ENCODE measurements at regions not wholly inside any gene's neighbourhood (a gene's known extent, or its start where the extent isn't known, plus 50 kb on each side); places are given as distances from the start of the nearest gene placed in this dataset.

DNA sequence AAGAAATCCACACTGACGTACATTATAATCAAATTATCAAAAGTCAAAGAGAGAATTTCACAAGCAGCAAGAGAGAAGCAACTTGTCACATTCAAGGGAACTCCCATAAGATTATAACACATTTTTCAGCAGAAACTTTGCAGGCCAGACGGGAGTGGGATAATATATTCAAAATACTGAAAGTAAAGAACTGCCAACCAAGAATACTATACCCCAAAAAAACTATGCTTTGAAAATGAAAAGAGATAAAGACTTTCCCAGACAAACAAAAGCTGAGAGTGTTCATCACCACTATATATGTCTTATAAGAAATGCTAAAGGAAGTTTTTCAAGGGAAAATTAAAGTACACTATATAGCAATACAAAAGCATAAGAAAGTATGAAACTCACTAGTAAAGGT, 91.5 kb upstream of the PPP2R3A start:
- peaks cover 19% of the 10 kb centered on the region for H3K4me1 ChIP-seq (ENCODE audit: control insufficient read depth, insufficient read depth, low read length)
- H3K27me3 ChIP-seq (ENCODE audit: control insufficient read depth, insufficient read depth, low read length), result no peaks in the 10 kb centered on the region
- no peaks in the 10 kb centered on the region for H3K36me3 ChIP-seq (ENCODE audit: insufficient read depth, low read length)
- H3K4me2 ChIP-seq (ENCODE audit: low read length), result no peak overlapping the region
- no peak overlapping the region for H3K4me3 ChIP-seq (ENCODE audit: low read length)
- H3K9ac ChIP-seq (ENCODE audit: low read depth, low read length), result no peak overlapping the region
- H3K9me3 ChIP-seq (replicated peaks; ENCODE audit: low read length), result no peaks in the 10 kb centered on the region

DNA sequence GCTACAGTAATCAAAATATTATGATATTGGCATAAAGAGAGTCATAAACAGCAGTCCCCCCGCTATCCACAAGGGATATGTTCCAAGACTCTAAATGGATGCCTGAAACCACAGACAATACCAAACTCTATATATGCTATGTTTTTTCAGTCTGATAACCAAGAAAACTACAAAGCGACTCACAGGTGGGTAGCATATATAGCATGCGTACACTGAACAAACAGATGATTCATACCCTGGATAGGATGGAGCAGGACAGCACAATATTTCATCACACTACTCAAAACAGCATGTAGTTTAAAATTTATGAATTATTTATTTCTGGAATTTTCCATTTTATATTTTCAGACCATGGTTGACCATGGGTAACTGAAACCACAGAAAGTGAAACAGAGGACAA, 87.0 kb upstream of the PPP2R3A start:
- H3K36me3 ChIP-seq (ENCODE audit: insufficient read depth, low read length), result no peaks in the 10 kb centered on the region

GRCh38 chr3:135885885-135886284, 79.6 kb upstream of the PPP2R3A start:
- no peak overlapping the region for H3K4me2 ChIP-seq (ENCODE audit: low read length)
- H3K4me3 ChIP-seq (ENCODE audit: low read length), result no peak overlapping the region
- H3K36me3 ChIP-seq (ENCODE audit: insufficient read depth, low read length), result no peaks in the 10 kb centered on the region

More for the DNA sequence above, 87.0 kb upstream of the PPP2R3A start:
- Histone ChIP-seq H3K27me3 (ENCODE audit: control insufficient read depth, insufficient read depth, low read length) (no peaks in the 10 kb centered on the region), H3K4me1 (ENCODE audit: control insufficient read depth, insufficient read depth, low read length) (no peaks in the 10 kb centered on the region), H3K9me3 (replicated peaks; ENCODE audit: low read length) (no peaks in the 10 kb centered on the region), H3K9ac (ENCODE audit: low read depth, low read length) (no peak overlapping the region), H3K4me2 (ENCODE audit: low read length) (no peak overlapping the region), H3K4me3 (ENCODE audit: low read length) (no peak overlapping the region)

DNA sequence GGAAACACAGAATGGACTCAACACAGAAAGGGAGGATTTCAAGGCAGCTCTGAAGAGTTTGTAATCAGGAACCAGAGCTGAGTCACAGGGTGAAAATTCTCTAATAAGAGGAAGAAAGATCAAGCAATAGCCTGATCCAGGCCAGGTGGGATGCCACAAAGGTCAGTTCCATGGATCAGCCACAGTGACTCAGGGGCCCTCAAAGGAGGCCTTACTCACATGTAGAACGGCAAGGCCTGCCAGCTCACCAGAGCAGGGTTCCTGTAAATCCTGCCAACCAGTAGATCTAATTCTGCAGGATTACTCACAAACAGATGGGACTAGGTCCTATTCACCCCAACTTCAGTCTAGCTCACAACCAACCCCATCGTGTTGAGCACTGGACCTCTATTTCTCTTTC, 78.3 kb upstream of the PPP2R3A start:
- H3K4me1 ChIP-seq (ENCODE audit: control insufficient read depth, insufficient read depth, low read length), result peaks cover 7% of the 10 kb centered on the region
- no peak overlapping the region for H3K4me2 ChIP-seq (ENCODE audit: low read length)
- H3K36me3 ChIP-seq (ENCODE audit: insufficient read depth, low read length), result no peaks in the 10 kb centered on the region
- H3K27me3 ChIP-seq (ENCODE audit: control insufficient read depth, insufficient read depth, low read length), result no peaks in the 10 kb centered on the region
- no peak overlapping the region for H3K9ac ChIP-seq (ENCODE audit: low read depth, low read length)
- no peak overlapping the region for H3K4me3 ChIP-seq (ENCODE audit: low read length)
- H3K9me3 ChIP-seq (replicated peaks; ENCODE audit: low read length), result no peaks in the 10 kb centered on the region

More at GRCh38 chr3:135885885-135886284, 79.6 kb upstream of the PPP2R3A start:
- peaks cover 7% of the 10 kb centered on the region for H3K4me1 ChIP-seq (ENCODE audit: control insufficient read depth, insufficient read depth, low read length)
- no peaks in the 10 kb centered on the region for H3K27me3 ChIP-seq (ENCODE audit: control insufficient read depth, insufficient read depth, low read length)
- H3K9me3 ChIP-seq (replicated peaks; ENCODE audit: low read length), result no peaks in the 10 kb centered on the region
- no peak overlapping the region for H3K9ac ChIP-seq (ENCODE audit: low read depth, low read length)

DNA sequence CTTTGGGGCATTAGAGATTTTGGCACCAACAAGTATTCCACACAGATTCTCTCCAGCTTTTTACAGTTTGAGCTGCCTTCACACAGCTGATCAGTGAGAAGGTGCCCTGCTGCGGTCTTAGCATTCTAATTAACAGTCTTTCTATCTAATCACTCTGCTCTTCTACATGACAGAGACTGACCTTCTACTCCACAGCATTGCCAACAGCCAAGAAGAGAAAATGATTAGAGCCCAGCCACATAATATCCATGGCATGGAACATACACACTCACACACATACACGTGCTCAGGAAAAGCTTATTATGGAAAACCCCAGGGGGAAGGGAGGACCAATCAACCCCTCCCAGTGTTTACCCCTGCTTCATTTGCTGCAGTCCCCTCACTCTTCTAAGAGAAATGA, 76.1 kb upstream of the PPP2R3A start:
- H3K27me3 ChIP-seq (ENCODE audit: control insufficient read depth, insufficient read depth, low read length), result no peaks in the 10 kb centered on the region
- H3K4me3 ChIP-seq (ENCODE audit: low read length), result no peak overlapping the region
- H3K36me3 ChIP-seq (ENCODE audit: insufficient read depth, low read length), result no peaks in the 10 kb centered on the region
- H3K4me2 ChIP-seq (ENCODE audit: low read length), result no peak overlapping the region
- no peaks in the 10 kb centered on the region for H3K9me3 ChIP-seq (replicated peaks; ENCODE audit: low read length)
- H3K9ac ChIP-seq (ENCODE audit: low read depth, low read length), result no peak overlapping the region
- H3K4me1 ChIP-seq (ENCODE audit: control insufficient read depth, insufficient read depth, low read length), result peaks cover 7% of the 10 kb centered on the region

GRCh38 chr3:135891121-135891520, 74.4 kb upstream of the PPP2R3A start:
- H3K36me3 ChIP-seq (ENCODE audit: insufficient read depth, low read length), result no peaks in the 10 kb centered on the region

GRCh38 chr3:135895106-135895733, 70.3 kb upstream of the PPP2R3A start:
- Histone ChIP-seq H3K9ac (ENCODE audit: low read depth, low read length) (peak overlapping the region; percentile 37), H3K36me3 (ENCODE audit: insufficient read depth, low read length) (no peaks in the 10 kb centered on the region), H3K4me1 (ENCODE audit: control insufficient read depth, insufficient read depth, low read length) (peaks cover 25% of the 10 kb centered on the region), H3K27me3 (ENCODE audit: control insufficient read depth, insufficient read depth, low read length) (no peaks in the 10 kb centered on the region), H3K4me2 (ENCODE audit: low read length) (no peak overlapping the region), H3K4me3 (ENCODE audit: low read length) (no peak overlapping the region), H3K9me3 (replicated peaks; ENCODE audit: low read length) (no peaks in the 10 kb centered on the region)

More at GRCh38 chr3:135891121-135891520, 74.4 kb upstream of the PPP2R3A start:
- H3K27me3 ChIP-seq (ENCODE audit: control insufficient read depth, insufficient read depth, low read length), result no peaks in the 10 kb centered on the region
- no peak overlapping the region for H3K4me2 ChIP-seq (ENCODE audit: low read length)
- H3K9ac ChIP-seq (ENCODE audit: low read depth, low read length), result no peak overlapping the region
- no peaks in the 10 kb centered on the region for H3K9me3 ChIP-seq (replicated peaks; ENCODE audit: low read length)
- H3K4me1 ChIP-seq (ENCODE audit: control insufficient read depth, insufficient read depth, low read length), result peaks cover 17% of the 10 kb centered on the region
- no peak overlapping the region for H3K4me3 ChIP-seq (ENCODE audit: low read length)

DNA sequence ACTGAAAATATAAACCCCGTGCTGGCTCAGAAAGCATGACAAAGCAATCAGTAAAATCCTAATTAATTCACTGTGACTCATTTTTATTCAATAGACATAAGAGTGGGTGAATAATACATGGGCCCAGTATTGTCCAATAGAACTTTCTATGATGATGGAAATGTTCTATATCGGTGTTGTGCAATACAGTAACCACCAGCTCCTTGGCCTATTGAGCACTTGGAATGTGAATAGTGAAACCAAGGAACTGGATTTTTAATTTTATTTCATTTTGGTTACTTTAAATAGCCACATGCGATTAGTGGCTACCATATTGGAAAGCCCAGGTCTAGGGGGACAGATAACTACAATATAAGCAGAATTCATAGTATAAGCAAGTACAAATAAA, 69.8 kb upstream of the PPP2R3A start:
- Histone ChIP-seq H3K9ac (ENCODE audit: low read depth, low read length) (peak overlapping the region; percentile 37), H3K4me2 (ENCODE audit: low read length) (no peak overlapping the region)

DNA sequence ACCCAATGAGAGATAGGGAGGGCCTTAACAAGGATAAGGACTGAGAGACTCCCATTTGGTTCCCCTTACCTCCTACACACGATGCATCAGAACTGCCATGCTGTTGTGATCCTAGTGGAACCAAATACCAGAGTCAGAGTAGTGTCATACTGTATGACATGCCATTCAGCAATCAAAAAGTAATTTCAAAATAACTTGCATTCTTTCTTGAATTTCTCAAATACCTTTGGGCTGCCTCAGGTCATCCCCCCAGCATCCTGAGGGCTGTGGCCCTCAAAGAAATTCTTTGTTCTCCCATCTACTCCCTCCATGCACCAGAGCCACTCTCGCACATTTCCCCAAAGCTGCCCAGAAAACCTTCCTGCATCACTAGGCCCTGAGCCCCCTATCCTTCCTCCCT, 68.9 kb upstream of the PPP2R3A start:
- no peaks in the 10 kb centered on the region for H3K36me3 ChIP-seq (ENCODE audit: insufficient read depth, low read length)
- H3K4me3 ChIP-seq (ENCODE audit: low read length), result no peak overlapping the region
- H3K9me3 ChIP-seq (replicated peaks; ENCODE audit: low read length), result no peaks in the 10 kb centered on the region
- H3K9ac ChIP-seq (ENCODE audit: low read depth, low read length), result peak overlapping the region; percentile 72
- H3K4me2 ChIP-seq (ENCODE audit: low read length), result no peak overlapping the region
- H3K27me3 ChIP-seq (ENCODE audit: control insufficient read depth, insufficient read depth, low read length), result no peaks in the 10 kb centered on the region
- H3K4me1 ChIP-seq (ENCODE audit: control insufficient read depth, insufficient read depth, low read length), result peaks cover 25% of the 10 kb centered on the region

More for the DNA sequence above, 69.8 kb upstream of the PPP2R3A start:
- Histone ChIP-seq H3K36me3 (ENCODE audit: insufficient read depth, low read length) (no peaks in the 10 kb centered on the region), H3K4me3 (ENCODE audit: low read length) (no peak overlapping the region), H3K27me3 (ENCODE audit: control insufficient read depth, insufficient read depth, low read length) (no peaks in the 10 kb centered on the region), H3K4me1 (ENCODE audit: control insufficient read depth, insufficient read depth, low read length) (peaks cover 25% of the 10 kb centered on the region), H3K9me3 (replicated peaks; ENCODE audit: low read length) (no peaks in the 10 kb centered on the region)

DNA sequence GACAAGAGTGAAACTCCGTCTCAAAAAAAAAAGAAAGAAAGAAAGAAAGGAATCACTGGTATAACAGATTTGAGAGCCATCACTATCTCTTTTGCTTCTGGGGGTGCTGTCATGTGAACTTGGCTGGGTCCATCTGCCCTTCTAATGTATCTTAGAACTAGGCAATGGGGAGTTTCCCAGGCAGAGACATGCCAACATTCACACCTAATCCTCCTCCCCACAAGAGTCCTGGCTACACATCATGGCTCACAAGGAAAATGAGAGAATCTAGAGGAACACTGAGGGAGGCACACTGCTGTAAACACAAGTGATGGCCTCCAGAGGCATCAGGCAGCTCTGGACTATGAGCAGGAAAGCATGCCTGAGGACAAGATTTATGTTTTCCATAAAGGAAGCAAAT, 67.8 kb upstream of the PPP2R3A start:
- Histone ChIP-seq H3K9ac (ENCODE audit: low read depth, low read length) (no peak overlapping the region), H3K36me3 (ENCODE audit: insufficient read depth, low read length) (no peaks in the 10 kb centered on the region), H3K4me1 (ENCODE audit: control insufficient read depth, insufficient read depth, low read length) (peaks cover 25% of the 10 kb centered on the region), H3K9me3 (replicated peaks; ENCODE audit: low read length) (no peaks in the 10 kb centered on the region), H3K4me3 (ENCODE audit: low read length) (no peak overlapping the region), H3K27me3 (ENCODE audit: control insufficient read depth, insufficient read depth, low read length) (no peaks in the 10 kb centered on the region), H3K4me2 (ENCODE audit: low read length) (no peak overlapping the region)

- no peaks in the 10 kb centered on the region for H3K27me3 ChIP-seq (ENCODE audit: control insufficient read depth, insufficient read depth, low read length)
- H3K4me3 ChIP-seq (ENCODE audit: low read length), result no peak overlapping the region
- peaks cover 25% of the 10 kb centered on the region for H3K4me1 ChIP-seq (ENCODE audit: control insufficient read depth, insufficient read depth, low read length)
- no peak overlapping the region for H3K4me2 ChIP-seq (ENCODE audit: low read length)
- H3K9ac ChIP-seq (ENCODE audit: low read depth, low read length), result no peak overlapping the region
- no peaks in the 10 kb centered on the region for H3K9me3 ChIP-seq (replicated peaks; ENCODE audit: low read length)
- no peaks in the 10 kb centered on the region for H3K36me3 ChIP-seq (ENCODE audit: insufficient read depth, low read length)
These were observed 66.8 kb upstream of the PPP2R3A start for GRCh38 chr3:135898774-135899173.

GRCh38 chr3:135905058-135905724, 60.3 kb upstream of the PPP2R3A start:
- Histone ChIP-seq H3K4me2 (ENCODE audit: low read length) (no peak overlapping the region), H3K9ac (ENCODE audit: low read depth, low read length) (no peak overlapping the region), H3K27me3 (ENCODE audit: control insufficient read depth, insufficient read depth, low read length) (no peaks in the 10 kb centered on the region), H3K9me3 (replicated peaks; ENCODE audit: low read length) (no peaks in the 10 kb centered on the region), H3K4me1 (ENCODE audit: control insufficient read depth, insufficient read depth, low read length) (no peaks in the 10 kb centered on the region), H3K36me3 (ENCODE audit: insufficient read depth, low read length) (no peaks in the 10 kb centered on the region), H3K4me3 (ENCODE audit: low read length) (no peak overlapping the region)

Measured in skeletal muscle satellite cell (primary cell).